Suprapubic skin (tissue), 4 donors: ENCODE measurements at regions not wholly inside any gene's neighbourhood (a gene's known extent, or its start where the extent isn't known, plus 50 kb on each side); places are given as distances from the start of the nearest gene placed in this dataset.

Experiments used
- DNase-seq, 2 donors: peaks; one replicate each; pipeline ENCODE4 v3.0.0-alpha.2; 2019; ENCODE audit warnings: low spot score in 2 of 2
- H3K27ac ChIP-seq: fragments of 200-600 bp; sonication (generic); one replicate; pipeline ENCODE4 v1.5.1; 2019
- H3K27me3 ChIP-seq: fragments of 200-600 bp; sonication (generic); one replicate; pipeline ENCODE4 v1.5.1; 2019
- H3K36me3 ChIP-seq: fragments of 200-600 bp; sonication (generic); one replicate; pipeline ENCODE4 v1.5.1; 2019
- H3K4me1 ChIP-seq: fragments of 200-600 bp; sonication (generic); one replicate; pipeline ENCODE4 v1.5.1; 2019
- H3K4me3 ChIP-seq: fragments of 200-600 bp; sonication (generic); one replicate; pipeline ENCODE4 v1.5.1; 2019; ENCODE audit warnings: mild to moderate bottlenecking
- H3K9me3 ChIP-seq: fragments of 200-600 bp; sonication (generic); one replicate; pipeline ENCODE4 v1.5.1; 2019
- CTCF ChIP-seq, 2 donors: fragments of 200-600 bp in 1 of 2; fragments of 450-650 bp in 1 of 2; sonication (generic) in 1 of 2; IDR thresholded peaks; one replicate each; pipeline ENCODE4 v1.5.1; 2016 to 2019; ENCODE audit warnings: antibody characterized with exemption in 2 of 2, mild to moderate bottlenecking in 1 of 2, moderate library complexity in 1 of 2
- EP300 ChIP-seq: sonication (generic); formaldehyde crosslinking; IDR thresholded peaks from one replicate; pipeline ENCODE4 v1.6.1; 2017; ENCODE audit warnings: antibody characterized with exemption
- POLR2A ChIP-seq, 2 donors: fragments of 450-650 bp; IDR thresholded peaks; one replicate each; pipeline ENCODE4 v1.6.1; 2017; ENCODE audit warnings: antibody characterized with exemption in 2 of 2, mild to moderate bottlenecking in 2 of 2, moderate library complexity in 2 of 2
- POLR2AphosphoS5 ChIP-seq, 3 donors: sonication (generic); formaldehyde crosslinking; IDR thresholded peaks; one replicate each; pipeline ENCODE4 v1.6.1; 2017; ENCODE audit warnings: antibody characterized with exemption in 3 of 3
- WGBS: methylation state at CpG from one replicate; pipeline ENCODE4 v1.1.5; 2018; 5-methylcytosine and 5-hydroxymethylcytosine counted together

DNA sequence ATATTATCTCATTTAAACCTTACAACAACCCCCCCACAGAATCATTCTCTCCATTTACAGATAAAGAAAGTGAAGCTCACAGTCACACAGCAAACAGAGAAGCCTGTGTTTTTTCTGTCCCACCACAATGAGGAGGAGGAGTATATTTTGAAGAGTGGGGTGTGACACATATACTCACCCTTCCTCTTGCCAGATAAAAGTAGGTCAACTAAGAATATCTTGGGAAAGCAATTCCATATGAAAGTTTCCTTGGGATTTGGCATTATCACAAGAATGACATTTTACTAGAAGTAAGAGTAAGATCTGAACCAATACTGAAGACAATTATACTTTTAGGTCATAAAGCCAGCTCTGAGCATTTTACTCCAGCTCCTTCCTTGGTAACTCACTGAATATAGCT lies 287.5 kb upstream of the HTR2A start:
- no peaks in the 10 kb centered on the region for H3K27me3 ChIP-seq
- no peak for TF ChIP-seq POLR2A (IDR thresholded peaks at IDR 0.05)
- TF ChIP-seq POLR2AphosphoS5 (IDR thresholded peaks at IDR 0.05): no peak
- no peak for TF ChIP-seq EP300
- TF ChIP-seq CTCF (IDR thresholded peaks at IDR 0.05): no peak
- H3K36me3 ChIP-seq: no peaks in the 10 kb centered on the region
- H3K9me3 ChIP-seq: no peaks in the 10 kb centered on the region
- no peak overlapping the region for H3K27ac ChIP-seq
- no peak overlapping the region for H3K4me3 ChIP-seq
- no peak for DNase-seq
- H3K4me1 ChIP-seq: no peaks in the 10 kb centered on the region

DNA sequence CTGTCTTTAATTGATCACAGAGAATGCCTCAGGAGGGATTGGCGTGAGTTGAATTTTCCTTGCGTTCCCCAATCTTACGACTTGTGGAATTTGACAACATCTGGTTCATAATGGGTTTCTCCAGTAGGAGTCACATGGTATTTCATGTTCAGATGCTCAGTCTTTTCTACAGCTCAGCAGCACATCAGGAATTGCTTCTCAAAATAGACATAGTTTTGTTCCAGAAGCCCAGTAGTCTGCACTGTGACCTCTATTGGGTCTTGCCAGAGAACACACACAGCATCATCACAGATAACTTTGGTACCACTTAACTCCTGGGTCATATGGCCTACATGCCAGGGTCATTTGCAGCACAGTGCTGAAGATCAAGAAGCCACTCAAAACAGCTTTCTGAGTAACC lies 282.5 kb upstream of the HTR2A start:
- WGBS: 59% methylated on average over 3 of the region's 3 CpGs
- no peaks in the 10 kb centered on the region for H3K4me1 ChIP-seq
- H3K36me3 ChIP-seq: no peaks in the 10 kb centered on the region
- no peaks in the 10 kb centered on the region for H3K9me3 ChIP-seq
- TF ChIP-seq EP300 (no peak), POLR2A (IDR thresholded peaks at IDR 0.05) (no peak), POLR2AphosphoS5 (IDR thresholded peaks at IDR 0.05) (no peak), CTCF (IDR thresholded peaks at IDR 0.05) (no peak)
- H3K27ac ChIP-seq: no peak overlapping the region
- DNase-seq: no peak
- H3K4me3 ChIP-seq: no peak overlapping the region
- H3K27me3 ChIP-seq: no peaks in the 10 kb centered on the region

GRCh38 chr13:47178090-47178950 lies 281.5 kb upstream of the HTR2A start:
- H3K4me3 ChIP-seq: no peak overlapping the region
- H3K4me1 ChIP-seq: no peaks in the 10 kb centered on the region
- WGBS: 75% methylated on average over 5 of the region's 5 CpGs
- H3K27ac ChIP-seq: no peak overlapping the region
- no peaks in the 10 kb centered on the region for H3K27me3 ChIP-seq
- H3K9me3 ChIP-seq: no peaks in the 10 kb centered on the region
- DNase-seq: no peak
- H3K36me3 ChIP-seq: no peaks in the 10 kb centered on the region
- TF ChIP-seq POLR2AphosphoS5 (IDR thresholded peaks at IDR 0.05) (no peak), CTCF (IDR thresholded peaks at IDR 0.05) (no peak), POLR2A (IDR thresholded peaks at IDR 0.05) (no peak)

DNA sequence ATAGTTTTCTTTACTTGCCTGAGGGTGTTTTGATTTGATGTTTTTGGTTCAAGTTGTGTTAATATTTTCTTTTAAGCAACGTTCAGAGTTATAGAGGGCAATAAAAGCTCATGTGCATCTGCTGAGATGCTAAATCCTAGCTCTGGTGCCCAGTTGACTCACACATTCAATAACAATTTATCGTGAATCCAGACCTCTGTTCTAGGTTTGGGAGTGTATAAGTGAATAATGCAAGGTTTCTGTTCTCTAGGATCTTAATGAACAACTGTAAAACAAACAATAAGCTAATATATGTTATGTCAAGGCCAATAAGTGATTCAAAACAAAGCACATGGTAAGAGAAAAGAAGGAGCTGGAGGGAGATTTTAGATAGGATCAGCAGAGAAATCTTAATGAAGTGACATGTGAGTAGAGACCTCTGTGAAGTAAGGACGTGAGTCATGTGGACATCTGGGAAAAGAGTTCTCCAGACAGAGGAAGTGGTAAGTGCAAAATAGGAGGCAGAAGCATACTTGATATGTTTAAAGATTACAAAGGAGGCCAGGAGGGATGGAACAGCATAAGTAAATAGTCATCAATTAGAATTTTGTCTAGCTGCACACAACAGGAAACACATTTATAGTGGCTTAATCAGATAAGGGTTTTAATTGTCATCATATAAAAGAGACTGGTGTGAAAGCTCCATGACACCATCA lies 278.5 kb upstream of the HTR2A start:
- no peaks in the 10 kb centered on the region for H3K27me3 ChIP-seq
- no peak overlapping the region for H3K4me3 ChIP-seq
- H3K36me3 ChIP-seq: no peaks in the 10 kb centered on the region
- no peak for TF ChIP-seq POLR2A (IDR thresholded peaks at IDR 0.05)
- no peak for DNase-seq
- H3K27ac ChIP-seq: no peak overlapping the region
- 41% methylated on average over 3 of the region's 3 CpGs for WGBS
- no peaks in the 10 kb centered on the region for H3K9me3 ChIP-seq
- no peaks in the 10 kb centered on the region for H3K4me1 ChIP-seq

DNA sequence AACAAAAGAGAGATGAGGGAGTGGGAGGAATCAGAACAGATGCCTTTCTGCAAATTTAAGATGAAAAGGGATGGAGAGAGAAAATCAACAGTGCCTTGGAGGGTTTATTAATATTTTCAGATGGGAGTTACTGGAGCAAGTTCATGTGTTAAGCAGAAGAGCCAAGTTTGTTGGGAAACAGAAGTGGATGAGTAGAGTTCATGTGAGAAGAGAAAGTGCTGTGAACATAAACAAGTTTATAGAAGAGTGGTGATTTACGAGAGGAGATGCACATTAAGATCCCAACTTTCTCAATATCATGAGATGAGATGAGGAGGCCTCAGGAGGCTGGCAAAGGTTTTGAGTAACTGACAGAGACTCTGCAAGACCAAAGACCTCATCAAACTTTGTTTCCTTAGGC lies 274.1 kb upstream of the HTR2A start:
- Histone ChIP-seq H3K27me3 (no peaks in the 10 kb centered on the region), H3K4me1 (no peaks in the 10 kb centered on the region), H3K27ac (no peak overlapping the region), H3K9me3 (no peaks in the 10 kb centered on the region), H3K36me3 (no peaks in the 10 kb centered on the region), H3K4me3 (no peak overlapping the region)
- no peak for DNase-seq
- TF ChIP-seq POLR2AphosphoS5 (IDR thresholded peaks at IDR 0.05) (no peak), POLR2A (IDR thresholded peaks at IDR 0.05) (no peak), EP300 (no peak), CTCF (IDR thresholded peaks at IDR 0.05) (no peak)
- 67% methylated on average over 1 of the region's 1 CpG for WGBS
